B cell (primary cell): ENCODE measurements at regions not wholly inside any gene's neighbourhood (a gene's known extent, or its start where the extent isn't known, plus 50 kb on each side); places are given as distances from the start of the nearest gene placed in this dataset.

Experiments used
- ATAC-seq: fragments of 200-7000 bp; cut with Tn5 transposase; one replicate; pipeline ENCODE4 v1.10.0; 2021; ENCODE audit warnings: low read depth, mild to moderate bottlenecking, moderate number of reproducible peaks, moderate library complexity
- CTCF ChIA-PET: fragments of 350-600 bp; sonication (Branson Sonifier 250); formaldehyde crosslinking; loops from one replicate; lab custom pipeline; 2021; ENCODE audit warnings: antibody characterized with exemption, inconsistent platforms; lab: Charles Lee
- POLR2A ChIA-PET: fragments of 350-600 bp; sonication (Branson Sonifier 250); formaldehyde crosslinking; loops from one replicate; lab custom pipeline; 2021; ENCODE audit warnings: antibody characterized with exemption; lab: Charles Lee
- DNase-seq: peaks from one replicate; pipeline ENCODE4 v3.0.0; 2013
- H2AFZ ChIP-seq: 2 replicates; pipeline ENCODE4 v1.6.1; 2012; ENCODE audit warnings: mild to moderate bottlenecking, low read depth, low read length; ENCODE audit not compliant: insufficient read depth, poor library complexity, severe bottlenecking
- H3K27ac ChIP-seq, 2 donors: 1 replicate in 1 of 2; 2 replicates in 1 of 2; pipeline ENCODE4 v1.5.1; 2012 to 2013; ENCODE audit warnings: low read length in 2 of 2, mild to moderate bottlenecking in 2 of 2, moderate library complexity in 1 of 2
- H3K27me3 ChIP-seq, 4 experiments: fragments of 200-600 bp in 1 of 4; sonication (generic) in 1 of 4; replicated peaks in 1 of 4; 1 replicate in 2 of 4; 2 replicates in 2 of 4; pipeline versions ENCODE4 v1.6.1 to v1.7.0; 2013 to 2016; ENCODE audit warnings: low read length in 3 of 4, mild to moderate bottlenecking in 2 of 4, mixed read lengths in 1 of 4, moderate library complexity in 1 of 4; ENCODE audit not compliant: insufficient read depth in 4 of 4, control insufficient read depth in 3 of 4; ENCODE audit errors: control extremely low read depth in 1 of 4
- H3K36me3 ChIP-seq, 2 experiments: replicated peaks in 1 of 2; 1 replicate in 1 of 2; 2 replicates in 1 of 2; pipeline versions ENCODE4 v1.6.1 to v1.7.1; 2013; ENCODE audit warnings: low read length in 1 of 2; ENCODE audit not compliant: insufficient read depth in 2 of 2, control insufficient read depth in 1 of 2; ENCODE audit errors: control extremely low read depth in 1 of 2, extremely low read depth in 1 of 2
- H3K4me1 ChIP-seq, 2 donors: fragments of 200-600 bp in 1 of 2; sonication (generic) in 1 of 2; 1 replicate in 1 of 2; 2 replicates in 1 of 2; pipeline versions ENCODE4 v1.5.1 to v1.6.1; 2013 to 2017; ENCODE audit warnings: low read length in 2 of 2; ENCODE audit not compliant: control insufficient read depth in 2 of 2, insufficient read depth in 2 of 2
- H3K4me2 ChIP-seq: replicated peaks from 2 replicates; pipeline ENCODE3; 2012; ENCODE audit warnings: mild to moderate bottlenecking, low read depth, low read length; ENCODE audit not compliant: poor library complexity, severe bottlenecking
- H3K4me3 ChIP-seq, 5 experiments: fragments of 200-600 bp in 1 of 5; sonication (generic) in 1 of 5; 1 replicate in 3 of 5; 2 replicates in 2 of 5; pipeline versions ENCODE4 v1.5.1 to v1.7.0; 2011 to 2016; ENCODE audit warnings: low read length in 4 of 5, mild to moderate bottlenecking in 4 of 5, low read depth in 2 of 5, control low read depth in 1 of 5, moderate library complexity in 1 of 5; ENCODE audit not compliant: insufficient read depth in 1 of 5; ENCODE audit errors: control extremely low read depth in 1 of 5, extremely low read depth in 1 of 5
- H3K79me2 ChIP-seq: fragments of 200-600 bp; sonication (generic); one replicate; pipeline ENCODE4 v1.6.0; 2016; ENCODE audit warnings: low read length; ENCODE audit not compliant: control insufficient read depth, insufficient read depth
- H3K9ac ChIP-seq: fragments of 200-600 bp; sonication (generic); 2 replicates; pipeline ENCODE4 v1.6.1; 2017; ENCODE audit warnings: mild to moderate bottlenecking, low read length, moderate library complexity
- H3K9me3 ChIP-seq, 3 donors: one replicate each; pipeline versions ENCODE4 v1.6.1 to v1.7.1; 2013; ENCODE audit warnings: low read length in 2 of 3; ENCODE audit not compliant: control insufficient read depth in 2 of 3, insufficient read depth in 1 of 3; ENCODE audit errors: control extremely low read depth in 1 of 3
- H4K20me1 ChIP-seq: 2 replicates; pipeline ENCODE4 v1.6.0; 2012; ENCODE audit warnings: mild to moderate bottlenecking, low read length; ENCODE audit not compliant: insufficient read depth, control insufficient read depth, poor library complexity, severe bottlenecking
- H3K27ac Mint-ChIP-seq: one replicate; pipeline ENCODE4 v1.8.0; 2021; ENCODE audit warnings: mixed read lengths
- H3K27me3 Mint-ChIP-seq: one replicate; pipeline ENCODE4 v1.8.0; 2021; ENCODE audit warnings: mixed read lengths
- H3K4me1 Mint-ChIP-seq: one replicate; pipeline ENCODE4 v1.8.0; 2021; ENCODE audit warnings: mixed read lengths
- H3K4me3 Mint-ChIP-seq: one replicate; pipeline ENCODE4 v1.8.0; 2021; ENCODE audit warnings: mixed read lengths
- H3K9me3 Mint-ChIP-seq: one replicate; pipeline ENCODE4 v1.8.0; 2022; ENCODE audit warnings: mixed read lengths; ENCODE audit not compliant: insufficient read depth
- CTCF ChIP-seq: fragments of 200-600 bp; IDR thresholded peaks from one replicate; pipeline ENCODE4 v1.8.0; 2022; ENCODE audit warnings: antibody characterized with exemption, mild to moderate bottlenecking
- EZH2 ChIP-seq: IDR thresholded peaks from 2 replicates; pipeline ENCODE4 v1.6.1; 2012; ENCODE audit warnings: borderline replicate concordance, low read depth, mild to moderate bottlenecking, moderate library complexity, low read length; ENCODE audit not compliant: insufficient read depth, poor library complexity, severe bottlenecking
- WGBS: methylation state at CpG from one replicate; pipeline ENCODE4 v1.1.5; 2013; ENCODE audit warnings: missing lambda C conversion rate; ENCODE audit not compliant: insufficient coverage; 5-methylcytosine and 5-hydroxymethylcytosine counted together
- intact Hi-C: fragments of 100-400 bp; cut with micrococcal nuclease; formaldehyde crosslinking; loops from one replicate; pipeline ENCODE4 v1.10.0; 2022

- peaks cover 0 to 7% (median 0%) of the 10 kb centered on the region in 4 experiments for H3K27me3 ChIP-seq
- intact Hi-C loops = no loop called here
- Mint-ChIP-seq H3K4me3 (no peak overlapping the region), H3K27ac (no peak overlapping the region), H3K27me3 (peaks cover 38% of the 10 kb centered on the region), H3K4me1 (no peaks in the 10 kb centered on the region), H3K9me3 (no peaks in the 10 kb centered on the region)
- 69% methylated on average over 3 of the region's 10 CpGs for WGBS
- no peak overlapping the region for H3K27ac ChIP-seq
- no peak for DNase-seq
- POLR2A ChIA-PET = no interaction called here
- no peaks in the 10 kb centered on the region for H4K20me1 ChIP-seq
- H2AFZ ChIP-seq = no peak overlapping the region
- TF ChIP-seq CTCF = no peak
- TF ChIP-seq EZH2 = no peak
- no peak overlapping the region for H3K9ac ChIP-seq
- H3K4me2 ChIP-seq = no peak overlapping the region
- H3K79me2 ChIP-seq = no peaks in the 10 kb centered on the region
- no peak for ATAC-seq
- H3K9me3 ChIP-seq = no peaks in the 10 kb centered on the region
- H3K4me1 ChIP-seq = no peaks in the 10 kb centered on the region
- H3K36me3 ChIP-seq = no peaks in the 10 kb centered on the region
- no peak overlapping the region for H3K4me3 ChIP-seq
- CTCF ChIA-PET = no interaction called here
Measured at GRCh38 chr11:46216019-46216764, 61.3 kb upstream of the CREB3L1 start.

- no peaks in the 10 kb centered on the region for H3K4me1 Mint-ChIP-seq
- ATAC-seq (no peak), DNase-seq (no peak)
- H3K27ac Mint-ChIP-seq = no peak overlapping the region
- no peak overlapping the region for H3K4me3 ChIP-seq
- CTCF ChIA-PET = no interaction called here
- H3K9ac ChIP-seq = no peak overlapping the region
- H3K9me3 ChIP-seq = no peaks in the 10 kb centered on the region
- WGBS = 97% methylated on average over 9 of the region's 10 CpGs
- intact Hi-C loops = no loop called here
- H3K27me3 ChIP-seq = peaks cover 0 to 7% (median 0%) of the 10 kb centered on the region in 4 experiments
- H3K27ac ChIP-seq = no peak overlapping the region
- no peak overlapping the region for H2AFZ ChIP-seq
- H3K27me3 Mint-ChIP-seq = peaks cover 43% of the 10 kb centered on the region
- H3K4me1 ChIP-seq = no peaks in the 10 kb centered on the region
- H3K79me2 ChIP-seq = no peaks in the 10 kb centered on the region
- H3K4me3 Mint-ChIP-seq = no peak overlapping the region
- no peaks in the 10 kb centered on the region for H4K20me1 ChIP-seq
- POLR2A ChIA-PET = no interaction called here
- TF ChIP-seq CTCF (no peak), EZH2 (no peak)
- no peaks in the 10 kb centered on the region for H3K36me3 ChIP-seq
- no peak overlapping the region for H3K4me2 ChIP-seq
- no peaks in the 10 kb centered on the region for H3K9me3 Mint-ChIP-seq
Measured at GRCh38 chr11:46215208-46215931, 62.1 kb upstream of the CREB3L1 start.
